ENCODE measurements at regions not wholly inside any gene's neighbourhood (a gene's known extent, or its start where the extent isn't known, plus 50 kb on each side); places are given as distances from the start of the nearest gene placed in this dataset.
A peak's percentile ranks its signal among the peaks of the same experiment; 100 is the strongest.
"Not testable (repeated sequence)": the region's sequence is repeated elsewhere in the genome, so short reads cannot be mapped to it uniquely, and the experiment has no call there.

DNA sequence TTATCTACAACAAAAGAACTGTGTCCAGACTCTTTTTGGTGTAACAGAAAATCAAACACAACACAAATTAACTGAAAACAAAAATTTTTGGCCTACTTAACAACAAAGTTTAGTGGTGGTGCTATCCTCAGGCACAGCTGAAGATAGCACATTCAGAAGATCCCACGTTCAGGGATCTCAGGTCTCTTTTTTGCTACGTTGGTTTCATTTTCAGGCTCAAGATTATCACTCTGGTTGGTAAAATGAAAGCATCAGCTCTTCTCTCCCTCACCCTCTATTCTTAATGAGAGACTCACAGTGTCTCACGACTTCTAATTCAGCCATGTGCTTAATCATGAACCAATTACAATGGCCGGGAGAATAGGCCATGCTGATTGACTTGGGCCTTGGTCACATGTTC is 146.9 kb upstream of the PTPRG start:
- no peaks in the 10 kb centered on the region for H3K9me3 ChIP-seq (replicated peaks; ENCODE audit: control insufficient read depth, low read depth, low read length)
- H3K27me3 ChIP-seq (ENCODE audit: control insufficient read depth, insufficient read depth, low read length), result no peaks in the 10 kb centered on the region
- H3K36me3 ChIP-seq (ENCODE audit: control insufficient read depth, insufficient read depth, low read length), result no peaks in the 10 kb centered on the region
- 92% methylated on average over 2 of the region's 4 CpGs for WGBS (ENCODE audit: insufficient coverage)
- H3K4me1 ChIP-seq (ENCODE audit: control insufficient read depth, insufficient read depth, low read length), result no peaks in the 10 kb centered on the region
- DNase-seq, result no peak
- H3K27ac ChIP-seq (ENCODE audit: low read length), result no peak overlapping the region
- H3K4me3 ChIP-seq (ENCODE audit: low read length), result no peak overlapping the region

DNA sequence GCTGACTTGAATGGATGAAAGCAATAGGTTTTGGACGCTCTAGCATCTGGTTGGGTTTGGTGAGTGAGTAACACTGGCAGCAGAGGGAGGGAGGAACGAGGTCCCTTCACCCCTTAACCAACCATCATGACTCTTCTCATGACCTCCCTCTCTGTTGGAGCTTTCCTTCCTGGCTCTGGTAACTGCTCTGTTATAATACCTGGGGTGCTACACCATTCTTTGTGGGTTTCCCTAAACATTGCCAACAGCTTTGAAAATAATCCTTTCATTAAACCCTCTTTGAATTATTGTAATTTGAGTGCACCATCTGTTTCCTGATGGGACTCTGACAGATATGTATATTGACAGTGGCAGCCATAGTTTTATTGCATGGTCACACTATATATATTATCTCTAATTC is 146.2 kb upstream of the PTPRG start:
- Histone ChIP-seq H3K9me3 (replicated peaks; ENCODE audit: control insufficient read depth, low read depth, low read length) (no peaks in the 10 kb centered on the region), H3K36me3 (ENCODE audit: control insufficient read depth, insufficient read depth, low read length) (no peaks in the 10 kb centered on the region), H3K27me3 (ENCODE audit: control insufficient read depth, insufficient read depth, low read length) (no peaks in the 10 kb centered on the region), H3K27ac (ENCODE audit: low read length) (no peak overlapping the region), H3K4me3 (ENCODE audit: low read length) (no peak overlapping the region), H3K4me1 (ENCODE audit: control insufficient read depth, insufficient read depth, low read length) (no peaks in the 10 kb centered on the region)
- no CpG with 5 or more reads among the region's 2 CpGs for WGBS (ENCODE audit: insufficient coverage)
- DNase-seq, result no peak

GRCh38 chr3:61416618-61417017 is 144.8 kb upstream of the PTPRG start:
- no peaks in the 10 kb centered on the region for H3K4me1 ChIP-seq (ENCODE audit: control insufficient read depth, insufficient read depth, low read length)
- DNase-seq, result peak; percentile 30

GRCh38 chr3:61417352-61417751 is 144.0 kb upstream of the PTPRG start:
- no peaks in the 10 kb centered on the region for H3K9me3 ChIP-seq (replicated peaks; ENCODE audit: control insufficient read depth, low read depth, low read length)
- WGBS (ENCODE audit: insufficient coverage), result no CpG with 5 or more reads among the region's 2 CpGs
- no peaks in the 10 kb centered on the region for H3K36me3 ChIP-seq (ENCODE audit: control insufficient read depth, insufficient read depth, low read length)
- H3K27me3 ChIP-seq (ENCODE audit: control insufficient read depth, insufficient read depth, low read length), result no peaks in the 10 kb centered on the region
- no peak overlapping the region for H3K4me3 ChIP-seq (ENCODE audit: low read length)
- H3K27ac ChIP-seq (ENCODE audit: low read length), result no peak overlapping the region
- H3K4me1 ChIP-seq (ENCODE audit: control insufficient read depth, insufficient read depth, low read length), result no peaks in the 10 kb centered on the region
- peak; percentile 27 for DNase-seq

More at GRCh38 chr3:61416618-61417017, 144.8 kb upstream of the PTPRG start:
- H3K27ac ChIP-seq (ENCODE audit: low read length), result no peak overlapping the region
- H3K36me3 ChIP-seq (ENCODE audit: control insufficient read depth, insufficient read depth, low read length), result no peaks in the 10 kb centered on the region
- no peaks in the 10 kb centered on the region for H3K9me3 ChIP-seq (replicated peaks; ENCODE audit: control insufficient read depth, low read depth, low read length)
- no peak overlapping the region for H3K4me3 ChIP-seq (ENCODE audit: low read length)
- WGBS (ENCODE audit: insufficient coverage), result no CpG with 5 or more reads among the region's 1 CpG
- no peaks in the 10 kb centered on the region for H3K27me3 ChIP-seq (ENCODE audit: control insufficient read depth, insufficient read depth, low read length)

DNA sequence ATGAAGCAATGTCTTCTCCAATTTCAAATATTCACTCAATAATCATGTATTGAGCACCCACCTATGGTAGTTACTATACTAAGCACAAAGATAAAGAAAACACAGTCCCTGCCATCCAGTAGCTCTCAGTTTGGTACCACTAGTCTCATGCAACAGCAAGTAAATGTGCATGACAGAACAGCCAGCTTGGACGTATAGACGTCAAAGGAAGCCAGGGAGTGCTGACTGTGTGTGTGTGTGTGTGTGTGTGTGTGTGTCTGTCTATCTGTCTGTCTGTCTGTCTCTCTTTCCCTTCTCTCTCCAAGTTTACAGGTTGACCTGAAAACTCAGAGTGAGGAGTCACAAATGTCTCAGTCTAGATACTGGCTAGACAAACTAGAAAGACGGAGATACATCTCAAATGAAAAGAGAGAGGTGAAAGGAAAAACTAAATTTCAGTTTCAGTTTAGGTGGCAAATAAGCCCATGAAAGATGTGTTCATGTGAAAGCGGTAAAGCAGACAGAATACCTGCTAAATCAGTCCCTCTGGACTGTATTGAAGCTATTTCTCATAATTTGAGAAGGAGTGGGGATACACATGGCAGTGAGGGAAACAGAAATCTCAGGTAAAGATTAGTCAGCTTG is 141.1 kb upstream of the PTPRG start:
- DNase-seq, result no peak
- Histone ChIP-seq H3K27ac (ENCODE audit: low read length) (no peak overlapping the region), H3K4me3 (ENCODE audit: low read length) (no peak overlapping the region), H3K4me1 (ENCODE audit: control insufficient read depth, insufficient read depth, low read length) (no peaks in the 10 kb centered on the region), H3K27me3 (ENCODE audit: control insufficient read depth, insufficient read depth, low read length) (no peaks in the 10 kb centered on the region), H3K36me3 (ENCODE audit: control insufficient read depth, insufficient read depth, low read length) (no peaks in the 10 kb centered on the region), H3K9me3 (replicated peaks; ENCODE audit: control insufficient read depth, low read depth, low read length) (no peaks in the 10 kb centered on the region)
- 88% methylated on average over 1 of the region's 4 CpGs for WGBS (ENCODE audit: insufficient coverage)

- WGBS (ENCODE audit: insufficient coverage), result no CpG with 5 or more reads among the region's 1 CpG
- no peak overlapping the region for H3K27ac ChIP-seq (ENCODE audit: low read length)
- H3K4me1 ChIP-seq (ENCODE audit: control insufficient read depth, insufficient read depth, low read length), result no peaks in the 10 kb centered on the region
These were observed 138.3 kb upstream of the PTPRG start for GRCh38 chr3:61422945-61423673.

GRCh38 chr3:61425356-61425755 is 136.0 kb upstream of the PTPRG start:
- H3K9me3 ChIP-seq (replicated peaks; ENCODE audit: control insufficient read depth, low read depth, low read length), result no peaks in the 10 kb centered on the region
- no peak overlapping the region for H3K4me3 ChIP-seq (ENCODE audit: low read length)
- H3K27me3 ChIP-seq (ENCODE audit: control insufficient read depth, insufficient read depth, low read length), result peaks cover 3% of the 10 kb centered on the region
- no peaks in the 10 kb centered on the region for H3K36me3 ChIP-seq (ENCODE audit: control insufficient read depth, insufficient read depth, low read length)
- 100% methylated on average over 3 of the region's 4 CpGs for WGBS (ENCODE audit: insufficient coverage)
- no peak overlapping the region for H3K27ac ChIP-seq (ENCODE audit: low read length)
- no peak for DNase-seq
- no peaks in the 10 kb centered on the region for H3K4me1 ChIP-seq (ENCODE audit: control insufficient read depth, insufficient read depth, low read length)

More at GRCh38 chr3:61422945-61423673, 138.3 kb upstream of the PTPRG start:
- H3K4me3 ChIP-seq (ENCODE audit: low read length), result no peak overlapping the region
- H3K27me3 ChIP-seq (ENCODE audit: control insufficient read depth, insufficient read depth, low read length), result no peaks in the 10 kb centered on the region
- no peak for DNase-seq
- H3K36me3 ChIP-seq (ENCODE audit: control insufficient read depth, insufficient read depth, low read length), result no peaks in the 10 kb centered on the region
- H3K9me3 ChIP-seq (replicated peaks; ENCODE audit: control insufficient read depth, low read depth, low read length), result no peaks in the 10 kb centered on the region

DNA sequence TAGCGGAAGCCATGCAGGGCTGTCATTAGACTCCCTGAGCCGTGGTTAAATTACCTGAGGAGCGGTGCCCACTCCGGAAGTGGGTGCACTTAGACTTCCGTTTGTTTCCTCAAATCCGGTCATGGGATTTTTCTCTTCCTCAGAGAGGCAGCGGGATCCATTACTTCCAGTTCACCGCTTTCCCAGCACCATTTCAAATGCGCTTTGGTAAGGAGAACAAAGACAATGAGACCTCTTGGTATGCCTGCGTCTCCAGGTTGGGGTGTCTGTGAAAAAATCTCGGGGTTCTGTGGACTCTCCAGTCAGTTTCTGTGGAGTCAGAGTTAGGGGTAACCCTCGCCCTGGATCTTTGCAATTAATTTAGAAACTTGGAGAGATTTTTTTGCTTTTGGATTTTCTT is 132.3 kb upstream of the PTPRG start:
- Histone ChIP-seq H3K4me1 (ENCODE audit: control insufficient read depth, insufficient read depth, low read length) (no peaks in the 10 kb centered on the region), H3K9me3 (replicated peaks; ENCODE audit: control insufficient read depth, low read depth, low read length) (no peaks in the 10 kb centered on the region), H3K36me3 (ENCODE audit: control insufficient read depth, insufficient read depth, low read length) (no peaks in the 10 kb centered on the region), H3K27me3 (ENCODE audit: control insufficient read depth, insufficient read depth, low read length) (peaks cover 3% of the 10 kb centered on the region), H3K4me3 (ENCODE audit: low read length) (no peak overlapping the region), H3K27ac (ENCODE audit: low read length) (no peak overlapping the region)
- no peak for DNase-seq
- WGBS (ENCODE audit: insufficient coverage), result 91% methylated on average over 7 of the region's 12 CpGs

DNA sequence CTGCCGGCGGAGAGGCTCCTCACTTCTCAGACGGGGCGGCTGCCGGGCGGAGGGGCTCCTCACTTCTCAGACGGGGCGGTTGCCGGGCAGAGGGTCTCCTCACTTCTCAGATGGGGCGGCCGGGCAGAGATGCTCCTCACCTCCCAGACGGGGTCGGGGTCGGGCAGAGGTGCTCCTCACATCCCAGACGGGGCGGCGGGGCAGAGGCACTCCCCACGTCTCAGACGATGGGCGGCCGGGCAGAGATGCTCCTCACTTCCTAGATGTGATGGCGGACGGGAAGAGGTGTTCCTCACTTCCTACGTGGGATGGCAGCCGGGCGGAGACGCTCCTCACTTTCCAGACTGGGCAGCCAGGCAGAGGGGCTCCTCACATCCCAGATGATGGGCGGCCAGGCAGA is 126.5 kb upstream of the PTPRG start:
- DNase-seq; H3K36me3 ChIP-seq (ENCODE audit: control insufficient read depth, insufficient read depth, low read length); H3K9me3 ChIP-seq (replicated peaks; ENCODE audit: control insufficient read depth, low read depth, low read length); H3K27me3 ChIP-seq (ENCODE audit: control insufficient read depth, insufficient read depth, low read length); H3K4me1 ChIP-seq (ENCODE audit: control insufficient read depth, insufficient read depth, low read length); H3K4me3 ChIP-seq (ENCODE audit: low read length); H3K27ac ChIP-seq (ENCODE audit: low read length): not testable (repeated sequence)
- 95% methylated on average over 12 of the region's 28 CpGs for WGBS (ENCODE audit: insufficient coverage)

DNA sequence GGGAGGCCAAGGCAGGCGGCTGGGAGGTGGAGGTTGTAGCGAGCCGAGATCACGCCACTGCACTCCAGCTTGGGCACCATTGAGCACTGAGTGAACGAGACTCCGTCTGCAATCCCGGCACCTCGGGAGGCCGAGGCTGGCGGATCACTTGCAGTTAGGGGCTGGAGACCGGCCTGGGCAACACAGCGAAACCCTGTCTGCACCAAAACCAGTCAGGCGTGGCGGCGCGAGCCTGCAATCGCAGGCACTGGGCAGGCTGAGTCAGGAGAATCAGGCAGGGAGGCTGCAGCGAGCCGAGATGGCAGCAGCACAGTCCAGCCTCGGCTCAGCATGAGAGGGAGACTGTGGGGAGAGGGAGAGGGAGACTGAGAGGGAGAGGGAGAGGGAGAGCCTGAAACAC is 126.0 kb upstream of the PTPRG start:
- not testable (repeated sequence) for H3K27me3 ChIP-seq (ENCODE audit: control insufficient read depth, insufficient read depth, low read length); H3K27ac ChIP-seq (ENCODE audit: low read length); DNase-seq; H3K4me1 ChIP-seq (ENCODE audit: control insufficient read depth, insufficient read depth, low read length); H3K36me3 ChIP-seq (ENCODE audit: control insufficient read depth, insufficient read depth, low read length); H3K9me3 ChIP-seq (replicated peaks; ENCODE audit: control insufficient read depth, low read depth, low read length); H3K4me3 ChIP-seq (ENCODE audit: low read length)
- 97% methylated on average over 10 of the region's 20 CpGs for WGBS (ENCODE audit: insufficient coverage)

All from muscle of leg (tissue), 3 donors.